ENCODE measurements at regions not wholly inside any gene's neighbourhood (a gene's known extent, or its start where the extent isn't known, plus 50 kb on each side); places are given as distances from the start of the nearest gene placed in this dataset.
"Not testable (repeated sequence)": the region's sequence is repeated elsewhere in the genome, so short reads cannot be mapped to it uniquely, and the experiment has no call there.

GRCh38 chr2:89229979-89230378 lies 538.5 kb downstream of the RPIA start:
- FAIRE-seq; H3K27me3 ChIP-seq (ENCODE audit: control insufficient read depth in 2 of 2, insufficient read depth in 2 of 2, low read length in 2 of 2); POLR2A ChIA-PET; H3K9me3 ChIP-seq (replicated peaks; ENCODE audit: control insufficient read depth, insufficient read depth, low read length); H3K9ac ChIP-seq (replicated peaks; ENCODE audit: extremely low read depth, insufficient read depth, low read length); H3K4me1 ChIP-seq (ENCODE audit: control insufficient read depth, extremely low read depth, insufficient read depth, low read length); H4K20me1 ChIP-seq (replicated peaks; ENCODE audit: control insufficient read depth, extremely low read depth, insufficient read depth, low read length); H3K36me3 ChIP-seq (ENCODE audit: control insufficient read depth in 2 of 2, extremely low read depth in 1 of 2, insufficient read depth in 2 of 2, low read length in 2 of 2); BruUV-seq (replicated peaks); CTCF ChIA-PET; dilution Hi-C loops (cut with MboI; ENCODE audit: extremely low pct_ligation_motif_present, low sequenced_read_pairs); H2AFZ ChIP-seq (ENCODE audit: low read depth, low read length); H3K4me2 ChIP-seq (ENCODE audit: insufficient read depth, low read length); H3K27ac ChIP-seq (ENCODE audit: insufficient read depth, low read depth, low read length); DNase-seq (ENCODE audit: low read depth, low spot score); H3K4me3 ChIP-seq (replicated peaks in 1 of 3; ENCODE audit: insufficient read depth in 1 of 3, low read depth in 1 of 3, low read length in 3 of 3); H3K9me1 ChIP-seq (replicated peaks; ENCODE audit: control insufficient read depth, extremely low read depth, insufficient read depth, low read length); H3K79me2 ChIP-seq (ENCODE audit: control insufficient read depth, insufficient read depth, low read length); intact Hi-C loops (cut with micrococcal nuclease): not testable (repeated sequence)

DNA sequence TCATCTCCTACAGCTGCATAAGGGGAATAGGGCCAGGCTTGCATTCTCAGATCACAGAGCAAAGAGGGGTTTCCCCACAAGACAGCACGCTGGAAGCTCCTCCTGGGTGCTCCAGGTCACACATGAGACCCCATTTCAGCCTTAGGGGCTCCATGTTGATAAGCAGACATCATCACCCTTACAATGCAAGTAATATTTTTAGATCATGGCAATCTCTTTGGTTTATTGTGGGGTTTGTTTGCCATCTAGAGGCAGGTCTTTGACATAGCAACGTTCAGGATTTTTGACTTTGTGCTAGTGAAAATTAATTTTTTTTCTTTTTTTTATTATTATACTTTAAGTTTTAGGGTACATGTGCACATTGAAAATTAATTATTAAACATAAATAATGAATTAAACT lies 539.8 kb downstream of the RPIA start:
- H3K4me1 ChIP-seq (ENCODE audit: control insufficient read depth, extremely low read depth, insufficient read depth, low read length); CTCF ChIA-PET; H3K36me3 ChIP-seq (ENCODE audit: control insufficient read depth in 2 of 2, extremely low read depth in 1 of 2, insufficient read depth in 2 of 2, low read length in 2 of 2); DNase-seq (ENCODE audit: low read depth, low spot score); H3K9ac ChIP-seq (replicated peaks; ENCODE audit: extremely low read depth, insufficient read depth, low read length); H3K4me2 ChIP-seq (ENCODE audit: insufficient read depth, low read length); H3K27ac ChIP-seq (ENCODE audit: insufficient read depth, low read depth, low read length); H4K20me1 ChIP-seq (replicated peaks; ENCODE audit: control insufficient read depth, extremely low read depth, insufficient read depth, low read length); H3K79me2 ChIP-seq (ENCODE audit: control insufficient read depth, insufficient read depth, low read length); H2AFZ ChIP-seq (ENCODE audit: low read depth, low read length); H3K9me1 ChIP-seq (replicated peaks; ENCODE audit: control insufficient read depth, extremely low read depth, insufficient read depth, low read length); H3K4me3 ChIP-seq (replicated peaks in 1 of 3; ENCODE audit: insufficient read depth in 1 of 3, low read depth in 1 of 3, low read length in 3 of 3); H3K9me3 ChIP-seq (replicated peaks; ENCODE audit: control insufficient read depth, insufficient read depth, low read length); H3K27me3 ChIP-seq (ENCODE audit: control insufficient read depth in 2 of 2, insufficient read depth in 2 of 2, low read length in 2 of 2); FAIRE-seq; POLR2A ChIA-PET; dilution Hi-C loops (cut with MboI; ENCODE audit: extremely low pct_ligation_motif_present, low sequenced_read_pairs); BruUV-seq (replicated peaks); intact Hi-C loops (cut with micrococcal nuclease): not testable (repeated sequence)

DNA sequence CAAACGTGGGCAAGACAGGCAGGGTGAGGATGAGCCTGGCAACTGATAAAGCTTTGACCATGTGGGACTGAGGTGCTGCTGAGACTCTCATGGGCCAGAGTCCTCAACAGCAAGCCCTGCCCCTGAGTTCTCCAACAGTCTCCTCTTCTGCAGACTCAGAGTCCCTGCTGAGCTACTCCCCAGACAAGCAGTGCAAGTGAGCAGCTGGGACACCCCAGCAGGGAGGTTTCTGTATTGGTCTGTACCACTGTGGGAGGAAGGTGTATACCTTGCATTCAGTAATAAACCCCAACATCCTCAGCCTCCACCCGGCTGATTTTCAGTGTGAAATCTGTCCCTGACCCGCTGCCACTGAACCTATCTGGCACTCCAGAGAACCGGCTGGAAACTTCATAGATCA lies 542.5 kb downstream of the RPIA start:
- intact Hi-C loops (cut with micrococcal nuclease); H4K20me1 ChIP-seq (replicated peaks; ENCODE audit: control insufficient read depth, extremely low read depth, insufficient read depth, low read length); H3K4me2 ChIP-seq (ENCODE audit: insufficient read depth, low read length); H2AFZ ChIP-seq (ENCODE audit: low read depth, low read length); H3K9me3 ChIP-seq (replicated peaks; ENCODE audit: control insufficient read depth, insufficient read depth, low read length); H3K27ac ChIP-seq (ENCODE audit: insufficient read depth, low read depth, low read length); H3K36me3 ChIP-seq (ENCODE audit: control insufficient read depth in 2 of 2, extremely low read depth in 1 of 2, insufficient read depth in 2 of 2, low read length in 2 of 2); H3K27me3 ChIP-seq (ENCODE audit: control insufficient read depth in 2 of 2, insufficient read depth in 2 of 2, low read length in 2 of 2); H3K9ac ChIP-seq (replicated peaks; ENCODE audit: extremely low read depth, insufficient read depth, low read length); FAIRE-seq; BruUV-seq (replicated peaks); H3K9me1 ChIP-seq (replicated peaks; ENCODE audit: control insufficient read depth, extremely low read depth, insufficient read depth, low read length); H3K79me2 ChIP-seq (ENCODE audit: control insufficient read depth, insufficient read depth, low read length); dilution Hi-C loops (cut with MboI; ENCODE audit: extremely low pct_ligation_motif_present, low sequenced_read_pairs); CTCF ChIA-PET; POLR2A ChIA-PET; H3K4me3 ChIP-seq (replicated peaks in 1 of 3; ENCODE audit: insufficient read depth in 1 of 3, low read depth in 1 of 3, low read length in 3 of 3); H3K4me1 ChIP-seq (ENCODE audit: control insufficient read depth, extremely low read depth, insufficient read depth, low read length); DNase-seq (ENCODE audit: low read depth, low spot score): not testable (repeated sequence)

DNA sequence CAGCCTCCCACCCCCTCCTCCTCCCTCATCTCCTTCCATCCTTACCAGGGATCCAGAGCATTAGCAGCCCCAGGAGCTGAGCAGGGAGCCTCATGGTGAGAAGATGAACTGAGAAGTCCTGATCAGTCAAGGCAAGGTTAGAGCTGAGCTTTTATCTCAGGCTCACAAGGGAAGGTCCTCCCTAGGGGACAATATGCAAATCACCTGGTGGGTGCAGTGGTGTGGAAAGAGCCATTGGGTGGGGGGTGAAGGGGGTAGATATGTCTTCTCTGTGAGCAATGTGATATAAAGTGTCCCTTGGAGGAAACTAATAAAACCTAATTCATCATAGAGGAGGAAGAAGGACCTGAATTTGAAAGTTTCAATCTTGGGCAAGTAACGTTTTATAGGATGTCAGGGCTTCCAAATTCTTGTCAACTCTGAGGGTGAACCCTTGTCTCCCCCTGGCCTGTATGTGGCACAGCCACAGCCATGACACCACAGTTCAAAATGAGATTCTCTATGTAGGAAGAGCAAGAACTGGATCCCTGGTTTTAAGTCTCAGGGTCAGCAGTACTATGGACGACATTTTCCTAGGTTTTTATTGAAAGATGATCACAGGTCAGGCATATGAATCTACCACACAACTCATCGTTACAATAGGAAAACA lies 543.5 kb downstream of the RPIA start:
- CTCF ChIA-PET; H3K27ac ChIP-seq (ENCODE audit: insufficient read depth, low read depth, low read length); H3K79me2 ChIP-seq (ENCODE audit: control insufficient read depth, insufficient read depth, low read length); H4K20me1 ChIP-seq (replicated peaks; ENCODE audit: control insufficient read depth, extremely low read depth, insufficient read depth, low read length); FAIRE-seq; H3K9ac ChIP-seq (replicated peaks; ENCODE audit: extremely low read depth, insufficient read depth, low read length); intact Hi-C loops (cut with micrococcal nuclease); H3K4me2 ChIP-seq (ENCODE audit: insufficient read depth, low read length); H3K36me3 ChIP-seq (ENCODE audit: control insufficient read depth in 2 of 2, extremely low read depth in 1 of 2, insufficient read depth in 2 of 2, low read length in 2 of 2); H3K4me3 ChIP-seq (replicated peaks in 1 of 3; ENCODE audit: insufficient read depth in 1 of 3, low read depth in 1 of 3, low read length in 3 of 3); H2AFZ ChIP-seq (ENCODE audit: low read depth, low read length); DNase-seq (ENCODE audit: low read depth, low spot score); POLR2A ChIA-PET; dilution Hi-C loops (cut with MboI; ENCODE audit: extremely low pct_ligation_motif_present, low sequenced_read_pairs); H3K9me1 ChIP-seq (replicated peaks; ENCODE audit: control insufficient read depth, extremely low read depth, insufficient read depth, low read length); H3K4me1 ChIP-seq (ENCODE audit: control insufficient read depth, extremely low read depth, insufficient read depth, low read length); H3K9me3 ChIP-seq (replicated peaks; ENCODE audit: control insufficient read depth, insufficient read depth, low read length); H3K27me3 ChIP-seq (ENCODE audit: control insufficient read depth in 2 of 2, insufficient read depth in 2 of 2, low read length in 2 of 2); BruUV-seq (replicated peaks): not testable (repeated sequence)
